ENCODE measurements at regions not wholly inside any gene's neighbourhood (a gene's known extent, or its start where the extent isn't known, plus 50 kb on each side); places are given as distances from the start of the nearest gene placed in this dataset.

DNA sequence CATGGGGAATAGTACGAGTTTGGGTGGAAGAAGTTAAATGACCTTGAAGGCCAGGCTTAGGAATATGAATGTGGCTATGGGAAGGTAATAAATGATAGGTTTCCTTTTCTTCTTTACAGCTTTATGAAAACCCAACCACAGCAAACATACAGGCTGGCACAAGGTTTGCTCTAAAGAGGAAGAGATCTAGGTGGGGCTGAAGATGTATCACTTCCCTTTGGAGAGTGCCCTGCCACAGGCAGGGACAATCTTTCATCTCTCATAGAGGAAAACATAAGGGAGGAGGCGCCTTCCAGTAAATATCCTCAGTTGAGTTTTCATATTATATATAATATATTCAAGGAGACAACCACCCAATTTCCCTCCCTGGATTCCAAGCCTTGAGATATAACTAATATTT is 72.9 kb upstream of the FRMD6 start:
- no peak overlapping the region for H2AFZ ChIP-seq (ENCODE audit: low read length)
- no peak overlapping the region for H4K5ac ChIP-seq (ENCODE audit: insufficient read length, low read depth, low read length)
- CTCF ChIA-PET (ENCODE audit: partially characterized antibody), result no interaction called here
- no peak overlapping the region for H2BK12ac ChIP-seq (ENCODE audit: low read depth, low read length)
- no peaks in the 10 kb centered on the region for H4K20me1 ChIP-seq (replicated peaks in 1 of 2; ENCODE audit: control insufficient read depth in 1 of 2, insufficient read depth in 2 of 2, low read length in 2 of 2)
- no peak overlapping the region for H2BK5ac ChIP-seq (ENCODE audit: low read depth, low read length)
- H2BK15ac ChIP-seq (ENCODE audit: low read length), result no peak overlapping the region
- H3K4me1 ChIP-seq (replicated peaks in 1 of 4; ENCODE audit: control insufficient read depth in 3 of 4, insufficient read depth in 4 of 4, low read length in 3 of 4), result peaks cover 0 to 4% (median under 1%) of the 10 kb centered on the region in 4 experiments; a peak in 1 of 7 replicates
- H3K36me3 ChIP-seq (ENCODE audit: control insufficient read depth in 2 of 4, insufficient read depth in 4 of 4, low read length in 3 of 4), result no peaks in the 10 kb centered on the region
- H3K79me2 ChIP-seq (ENCODE audit: control insufficient read depth in 1 of 2, insufficient read depth in 2 of 2, low read length in 2 of 2), result no peaks in the 10 kb centered on the region
- WGBS, 2 experiments (ENCODE audit: extremely low coverage in 1 of 2, insufficient coverage in 1 of 2, insufficient read length in 1 of 2, insufficient replicate concordance in 2 of 2, low coverage in 1 of 2, low lambda C conversion rate in 2 of 2, missing lambda C conversion rate in 1 of 2), result 82% methylated on average over 2 of the region's 2 CpGs; no CpG with 5 or more reads in 1 of the 2 experiments
- H3K18ac ChIP-seq (ENCODE audit: extremely low read depth, low read length), result no peak overlapping the region
- no peaks in the 10 kb centered on the region for H3K27me3 ChIP-seq (replicated peaks in 1 of 4; ENCODE audit: control insufficient read depth in 3 of 4, extremely low read depth in 1 of 4, insufficient read depth in 3 of 4, low read length in 3 of 4)
- no peaks in the 10 kb centered on the region for H3K79me1 ChIP-seq (ENCODE audit: low read depth, low read length)
- H3K4me3 ChIP-seq (ENCODE audit: extremely low read depth in 1 of 4, insufficient read depth in 2 of 4, low read depth in 3 of 4, low read length in 4 of 4), result no peak overlapping the region
- no peak overlapping the region for H4K91ac ChIP-seq (replicated peaks; ENCODE audit: insufficient read length, low read length)
- no peak overlapping the region for H3K4ac ChIP-seq (replicated peaks; ENCODE audit: insufficient read length, low read depth, low read length)
- POLR2A ChIA-PET (ENCODE audit: partially characterized antibody), result no interaction called here
- DNase-seq (ENCODE audit: low read depth in 1 of 2, low spot score in 2 of 2) (no peak), FAIRE-seq (no peak)
- H3K27ac ChIP-seq (ENCODE audit: low read depth, low read length), result no peak overlapping the region
- H3K14ac ChIP-seq (ENCODE audit: insufficient read length), result no peak overlapping the region
- no peak overlapping the region for H2AK5ac ChIP-seq (ENCODE audit: low read depth, low read length)
- no peak overlapping the region for H4K8ac ChIP-seq (ENCODE audit: extremely low read depth, insufficient read depth, low read length)
- H3K23me2 ChIP-seq (ENCODE audit: low read depth, low read length), result no peaks in the 10 kb centered on the region
- no peak overlapping the region for H3K23ac ChIP-seq (ENCODE audit: insufficient read length)
- H3K9me3 ChIP-seq (ENCODE audit: insufficient read depth in 2 of 2, low read depth in 1 of 2, low read length in 1 of 2), result no peaks in the 10 kb centered on the region
- no peak overlapping the region for H3K56ac ChIP-seq (replicated peaks; ENCODE audit: insufficient read length, low read depth, low read length)
- no peak overlapping the region for H2BK20ac ChIP-seq (ENCODE audit: low read length)
- no peak overlapping the region for H2BK120ac ChIP-seq (replicated peaks; ENCODE audit: low read depth, low read length)
- H3K4me2 ChIP-seq (ENCODE audit: insufficient read depth in 1 of 2, low read depth in 2 of 2, low read length in 2 of 2), result no peak overlapping the region
- no peak overlapping the region for H3K9ac ChIP-seq (replicated peaks in 1 of 4; ENCODE audit: extremely low read depth in 1 of 4, low read depth in 3 of 4, low read length in 3 of 4)
- no peak for TF ChIP-seq CHD2 (IDR thresholded peaks at IDR 0.05; ENCODE audit: low read length)
- no peak for TF ChIP-seq CBX8 (IDR thresholded peaks at IDR 0.05; ENCODE audit: borderline replicate concordance, low read depth, low read length)
- no peak for TF ChIP-seq MAFK (IDR thresholded peaks at IDR 0.05; ENCODE audit: low read depth, low read length)
- no peak for TF ChIP-seq KDM4A (IDR thresholded peaks at IDR 0.05; ENCODE audit: low read depth, low read length, severe bottlenecking)
- no peak for TF ChIP-seq CTBP2 (IDR thresholded peaks at IDR 0.05; ENCODE audit: borderline replicate concordance, insufficient read depth, insufficient read length, low read length)
- TF ChIP-seq SUZ12 (IDR thresholded peaks at IDR 0.05; ENCODE audit: low read length), result no peak
- no peak for TF ChIP-seq RAD21 (IDR thresholded peaks at IDR 0.05 in 1 of 2, conservative IDR thresholded peaks at IDR 0.05 in 1 of 2; ENCODE audit: low read depth in 2 of 2, low read length in 2 of 2)
- TF ChIP-seq BACH1 (IDR thresholded peaks at IDR 0.05; ENCODE audit: low read length), result no peak
- no peak for TF ChIP-seq NRF1 (IDR thresholded peaks at IDR 0.05; ENCODE audit: low read depth, low read length)
- TF ChIP-seq NANOG (IDR thresholded peaks at IDR 0.05; ENCODE audit: insufficient read depth, low read depth, low read length, poor library complexity, severe bottlenecking), result no peak
- no peak for TF ChIP-seq FOSL1 (IDR thresholded peaks at IDR 0.05; ENCODE audit: insufficient read depth, low read depth, low read length)
- no peak for TF ChIP-seq JUND (IDR thresholded peaks at IDR 0.05; ENCODE audit: low read length)
- TF ChIP-seq TAF1 (IDR thresholded peaks at IDR 0.05; ENCODE audit: low read depth, low read length), result no peak
- no peak for TF ChIP-seq BCL11A (IDR thresholded peaks at IDR 0.05; ENCODE audit: low read depth in 2 of 2, low read length in 2 of 2)

All from H1 (cell line).